GM12878 (cell line): ENCODE measurements at regions not wholly inside any gene's neighbourhood (a gene's known extent, or its start where the extent isn't known, plus 50 kb on each side); places are given as distances from the start of the nearest gene placed in this dataset.

Source experiments
- CBFB ChIP-seq: IDR thresholded peaks from 2 replicates; pipeline ENCODE4 v1.6.1; 2016; ENCODE audit warnings: antibody characterized with exemption, low read depth
- CREB1 ChIP-seq: IDR thresholded peaks from 2 replicates; pipeline ENCODE4 v1.6.1; 2012; ENCODE audit warnings: low read depth, mild to moderate bottlenecking, inconsistent platforms
- CREM ChIP-seq: IDR thresholded peaks from 2 replicates; pipeline ENCODE4 v1.6.1; 2014; ENCODE audit warnings: antibody characterized with exemption, low read depth
- IRF4 ChIP-seq: IDR thresholded peaks from 2 replicates; pipeline ENCODE4 v1.6.1; 2011; ENCODE audit warnings: low read depth, low read length
- NFXL1 ChIP-seq: fragments of 450-650 bp; IDR thresholded peaks from 2 replicates; pipeline ENCODE4 v1.6.1; 2017; ENCODE audit warnings: antibody characterized with exemption, mild to moderate bottlenecking, borderline replicate concordance
- POLR2A ChIP-seq: IDR thresholded peaks from 2 replicates; pipeline ENCODE4 v1.6.1; 2011; ENCODE audit warnings: low read depth, mild to moderate bottlenecking, low read length
- RAD21 ChIP-seq: IDR thresholded peaks from 2 replicates; pipeline ENCODE4 v1.6.1; 2011; ENCODE audit warnings: mild to moderate bottlenecking, low read depth, low read length, moderate library complexity; ENCODE audit not compliant: insufficient read depth
- RB1 ChIP-seq: fragments of 450-650 bp; formaldehyde crosslinking; IDR thresholded peaks from 2 replicates; pipeline ENCODE4 v1.6.1; 2017; ENCODE audit warnings: mild to moderate bottlenecking, borderline replicate concordance
- SMAD1 ChIP-seq: fragments of 450-650 bp; IDR thresholded peaks from 2 replicates; pipeline ENCODE4 v1.6.1; 2018; ENCODE audit warnings: mild to moderate bottlenecking, low read depth; ENCODE audit not compliant: partially characterized antibody
- SMC3 ChIP-seq: IDR thresholded peaks from 2 replicates; pipeline ENCODE4 v1.6.1; 2011; ENCODE audit warnings: low read length, improper control_type of control experiment, borderline replicate concordance
- STAT1 ChIP-seq: fragments of 450-650 bp; conservative IDR thresholded peaks from 2 replicates; pipeline ENCODE4 v1.6.1; 2014; ENCODE audit warnings: antibody characterized with exemption, mild to moderate bottlenecking
- YY1 ChIP-seq: IDR thresholded peaks from 2 replicates; pipeline ENCODE4 v1.6.1; 2011; ENCODE audit warnings: low read depth, mild to moderate bottlenecking, low read length
- TF ChIP-seq, protein P1 (sequence below): IDR thresholded peaks from 2 replicates; pipeline ENCODE4 v1.6.1; 2011; ENCODE audit warnings: borderline replicate concordance, low read depth, mild to moderate bottlenecking, moderate library complexity, low read length; ENCODE audit not compliant: insufficient read depth, poor library complexity, severe bottlenecking
- TF ChIP-seq, protein P2 (sequence below): fragments of 450-650 bp; conservative IDR thresholded peaks from 2 replicates; pipeline ENCODE4 v1.6.1; 2017; ENCODE audit warnings: mild to moderate bottlenecking, moderate library complexity
- TF ChIP-seq, protein P3 (sequence below): fragments of 450-650 bp; IDR thresholded peaks from 2 replicates; pipeline ENCODE4 v1.6.1; 2017; ENCODE audit warnings: mild to moderate bottlenecking, low read depth, inconsistent platforms; ENCODE audit not compliant: poor library complexity, severe bottlenecking
- TF ChIP-seq, protein P4 (sequence below): fragments of 150-350 bp; IDR thresholded peaks from 2 replicates; pipeline ENCODE4 v1.6.1; 2014; ENCODE audit warnings: mild to moderate bottlenecking, low read depth, low read length

DNA sequence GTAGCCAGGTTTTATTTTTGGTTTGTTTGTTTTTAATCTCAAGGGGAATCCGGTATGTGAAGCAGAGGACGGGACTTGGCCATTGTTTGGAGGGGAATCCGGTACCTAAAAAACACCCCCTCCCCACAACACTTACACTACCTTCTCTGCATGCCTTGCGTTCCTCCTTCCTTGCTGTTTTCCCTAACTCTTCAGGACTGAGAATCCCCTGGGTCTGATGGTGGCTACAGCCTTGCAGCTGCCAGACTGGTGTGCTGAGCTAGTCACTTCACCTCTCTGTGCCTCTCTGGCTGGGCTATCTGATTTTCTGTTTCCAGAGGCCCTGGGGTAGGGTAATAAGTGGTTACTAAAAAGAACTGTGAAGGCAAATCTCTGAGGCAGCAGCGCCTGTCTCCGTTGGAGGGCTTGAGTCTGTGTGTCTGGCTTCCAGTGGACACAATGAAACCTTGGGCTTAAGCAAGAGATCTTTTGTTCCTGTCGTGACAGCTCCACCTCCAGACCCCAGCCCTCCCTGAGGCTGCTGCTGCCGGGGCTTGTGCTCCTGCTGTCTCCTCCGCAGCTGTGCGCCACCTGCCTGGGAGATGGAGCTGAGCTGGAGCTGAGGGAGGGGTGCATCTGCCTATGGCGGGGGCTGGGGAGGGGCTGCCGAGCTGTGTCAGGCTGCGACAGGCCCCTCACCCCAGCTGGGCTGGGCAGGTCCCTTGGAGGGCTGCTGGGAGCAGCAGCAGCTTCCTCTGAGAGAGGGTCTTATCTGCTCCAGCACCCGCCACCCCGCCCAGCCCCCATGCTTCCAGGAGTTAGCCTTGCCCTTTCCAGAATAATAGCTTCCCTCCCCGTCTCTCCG lies 65.8 kb upstream of the CCDC167 start (continued):
- TF ChIP-seq, protein P1, sequence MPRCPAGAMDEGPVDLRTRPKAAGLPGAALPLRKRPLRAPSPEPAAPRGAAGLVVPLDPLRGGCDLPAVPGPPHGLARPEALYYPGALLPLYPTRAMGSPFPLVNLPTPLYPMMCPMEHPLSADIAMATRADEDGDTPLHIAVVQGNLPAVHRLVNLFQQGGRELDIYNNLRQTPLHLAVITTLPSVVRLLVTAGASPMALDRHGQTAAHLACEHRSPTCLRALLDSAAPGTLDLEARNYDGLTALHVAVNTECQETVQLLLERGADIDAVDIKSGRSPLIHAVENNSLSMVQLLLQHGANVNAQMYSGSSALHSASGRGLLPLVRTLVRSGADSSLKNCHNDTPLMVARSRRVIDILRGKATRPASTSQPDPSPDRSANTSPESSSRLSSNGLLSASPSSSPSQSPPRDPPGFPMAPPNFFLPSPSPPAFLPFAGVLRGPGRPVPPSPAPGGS = no peak
- 0 out of 2 replicates have a peak, but pooled peaks have one; percentile 27 for TF ChIP-seq POLR2A
- TF ChIP-seq SMC3 = peak; percentile 35
- TF ChIP-seq IRF4 = no peak
- TF ChIP-seq CREB1 = no peak
- no peak for TF ChIP-seq NFXL1
- TF ChIP-seq CREM = no peak
- TF ChIP-seq CBFB = no peak
- no peak for TF ChIP-seq SMAD1
- TF ChIP-seq, protein P2, sequence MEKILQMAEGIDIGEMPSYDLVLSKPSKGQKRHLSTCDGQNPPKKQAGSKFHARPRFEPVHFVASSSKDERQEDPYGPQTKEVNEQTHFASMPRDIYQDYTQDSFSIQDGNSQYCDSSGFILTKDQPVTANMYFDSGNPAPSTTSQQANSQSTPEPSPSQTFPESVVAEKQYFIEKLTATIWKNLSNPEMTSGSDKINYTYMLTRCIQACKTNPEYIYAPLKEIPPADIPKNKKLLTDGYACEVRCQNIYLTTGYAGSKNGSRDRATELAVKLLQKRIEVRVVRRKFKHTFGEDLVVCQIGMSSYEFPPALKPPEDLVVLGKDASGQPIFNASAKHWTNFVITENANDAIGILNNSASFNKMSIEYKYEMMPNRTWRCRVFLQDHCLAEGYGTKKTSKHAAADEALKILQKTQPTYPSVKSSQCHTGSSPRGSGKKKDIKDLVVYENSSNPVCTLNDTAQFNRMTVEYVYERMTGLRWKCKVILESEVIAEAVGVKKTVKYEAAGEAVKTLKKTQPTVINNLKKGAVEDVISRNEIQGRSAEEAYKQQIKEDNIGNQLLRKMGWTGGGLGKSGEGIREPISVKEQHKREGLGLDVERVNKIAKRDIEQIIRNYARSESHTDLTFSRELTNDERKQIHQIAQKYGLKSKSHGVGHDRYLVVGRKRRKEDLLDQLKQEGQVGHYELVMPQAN = no peak
- TF ChIP-seq RAD21 = peak; percentile 53
- TF ChIP-seq RB1 = no peak
- TF ChIP-seq, protein P3, sequence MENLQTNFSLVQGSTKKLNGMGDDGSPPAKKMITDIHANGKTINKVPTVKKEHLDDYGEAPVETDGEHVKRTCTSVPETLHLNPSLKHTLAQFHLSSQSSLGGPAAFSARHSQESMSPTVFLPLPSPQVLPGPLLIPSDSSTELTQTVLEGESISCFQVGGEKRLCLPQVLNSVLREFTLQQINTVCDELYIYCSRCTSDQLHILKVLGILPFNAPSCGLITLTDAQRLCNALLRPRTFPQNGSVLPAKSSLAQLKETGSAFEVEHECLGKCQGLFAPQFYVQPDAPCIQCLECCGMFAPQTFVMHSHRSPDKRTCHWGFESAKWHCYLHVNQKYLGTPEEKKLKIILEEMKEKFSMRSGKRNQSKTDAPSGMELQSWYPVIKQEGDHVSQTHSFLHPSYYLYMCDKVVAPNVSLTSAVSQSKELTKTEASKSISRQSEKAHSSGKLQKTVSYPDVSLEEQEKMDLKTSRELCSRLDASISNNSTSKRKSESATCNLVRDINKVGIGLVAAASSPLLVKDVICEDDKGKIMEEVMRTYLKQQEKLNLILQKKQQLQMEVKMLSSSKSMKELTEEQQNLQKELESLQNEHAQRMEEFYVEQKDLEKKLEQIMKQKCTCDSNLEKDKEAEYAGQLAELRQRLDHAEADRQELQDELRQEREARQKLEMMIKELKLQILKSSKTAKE = no peak
- no peak for TF ChIP-seq STAT1
- TF ChIP-seq, protein P4, sequence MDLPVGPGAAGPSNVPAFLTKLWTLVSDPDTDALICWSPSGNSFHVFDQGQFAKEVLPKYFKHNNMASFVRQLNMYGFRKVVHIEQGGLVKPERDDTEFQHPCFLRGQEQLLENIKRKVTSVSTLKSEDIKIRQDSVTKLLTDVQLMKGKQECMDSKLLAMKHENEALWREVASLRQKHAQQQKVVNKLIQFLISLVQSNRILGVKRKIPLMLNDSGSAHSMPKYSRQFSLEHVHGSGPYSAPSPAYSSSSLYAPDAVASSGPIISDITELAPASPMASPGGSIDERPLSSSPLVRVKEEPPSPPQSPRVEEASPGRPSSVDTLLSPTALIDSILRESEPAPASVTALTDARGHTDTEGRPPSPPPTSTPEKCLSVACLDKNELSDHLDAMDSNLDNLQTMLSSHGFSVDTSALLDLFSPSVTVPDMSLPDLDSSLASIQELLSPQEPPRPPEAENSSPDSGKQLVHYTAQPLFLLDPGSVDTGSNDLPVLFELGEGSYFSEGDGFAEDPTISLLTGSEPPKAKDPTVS = no peak
- TF ChIP-seq YY1 = 0 out of 2 replicates have a peak, but pooled peaks have one; percentile 9
